Neural cell (in vitro differentiated cells): ENCODE measurements at regions not wholly inside any gene's neighbourhood (a gene's known extent, or its start where the extent isn't known, plus 50 kb on each side); places are given as distances from the start of the nearest gene placed in this dataset.

Experiments used
- H2AFZ ChIP-seq: fragments of 200-600, 300-800 bp; sonication (generic), shearing (Covaris generic); 2 replicates; pipeline ENCODE4 v1.6.0; 2014; ENCODE audit warnings: low read depth, mild to moderate bottlenecking, antibody characterized with exemption, low read length, moderate library complexity
- H3F3A ChIP-seq: fragments of 200-600 bp; shearing (Covaris generic); 2 replicates; pipeline ENCODE4 v1.6.1; 2016; ENCODE audit warnings: mild to moderate bottlenecking, moderate library complexity, mixed read lengths, antibody characterized with exemption, low read length; ENCODE audit not compliant: insufficient read depth, poor library complexity, severe bottlenecking
- H3K27ac ChIP-seq: fragments of 200-600, 300-800 bp; sonication (generic), shearing (Covaris generic); 2 replicates; pipeline ENCODE4 v1.5.1; 2014; ENCODE audit warnings: mild to moderate bottlenecking, low read length, moderate library complexity
- H3K27me3 ChIP-seq: fragments of 300-800, 200-600 bp; sonication (generic), shearing (Covaris generic); 2 replicates; pipeline ENCODE4 v1.6.0; 2014; ENCODE audit warnings: mild to moderate bottlenecking, low read depth, low read length, moderate library complexity; ENCODE audit not compliant: insufficient read depth
- H3K36me3 ChIP-seq: fragments of 300-800, 200-600 bp; sonication (generic), shearing (Covaris generic); 2 replicates; pipeline ENCODE4 v1.5.1; 2014; ENCODE audit warnings: mild to moderate bottlenecking, antibody characterized with exemption, low read length, moderate library complexity; ENCODE audit not compliant: insufficient read depth
- H3K4me2 ChIP-seq: fragments of 300-800, 200-600 bp; sonication (generic), shearing (Covaris generic); 2 replicates; pipeline ENCODE4 v1.6.0; 2014; ENCODE audit warnings: mild to moderate bottlenecking, low read length
- H3K4me3 ChIP-seq: fragments of 300-800, 200-600 bp; sonication (generic), shearing (Covaris generic); 2 replicates; pipeline ENCODE4 v1.5.1; 2014; ENCODE audit warnings: mild to moderate bottlenecking, low read length, moderate library complexity
- H3K79me2 ChIP-seq: fragments of 200-600 bp; shearing (Covaris generic); replicated peaks from 2 replicates; pipeline ENCODE4 v1.6.0; 2014; ENCODE audit warnings: mild to moderate bottlenecking, low read length, moderate library complexity; ENCODE audit not compliant: insufficient read depth
- H3K9ac ChIP-seq: fragments of 300-800, 200-600 bp; sonication (generic), shearing (Covaris generic); 2 replicates; pipeline ENCODE4 v1.6.1; 2016; ENCODE audit warnings: mild to moderate bottlenecking, low read length, mixed read lengths
- H3K9me2 ChIP-seq: fragments of 200-600 bp; shearing (Covaris generic); 2 replicates; pipeline ENCODE4 v1.6.1; 2016; ENCODE audit warnings: mild to moderate bottlenecking, low read length, mixed read lengths; ENCODE audit not compliant: insufficient read depth
- H3K9me3 ChIP-seq: fragments of 200-600, 300-800 bp; sonication (generic), shearing (Covaris generic); 2 replicates; pipeline ENCODE4 v1.6.1; 2016; ENCODE audit warnings: mild to moderate bottlenecking, mixed run types, low read length, moderate library complexity, mixed read lengths
- H4K20me1 ChIP-seq: fragments of 200-600 bp; shearing (Covaris generic); 2 replicates; pipeline ENCODE4 v1.6.1; 2016; ENCODE audit warnings: mild to moderate bottlenecking, mixed run types; ENCODE audit not compliant: insufficient read depth
- CTCF ChIP-seq: fragments of 450-650 bp; IDR thresholded peaks from 2 replicates; pipeline ENCODE4 v1.5.1; 2014; ENCODE audit warnings: antibody characterized with exemption, mild to moderate bottlenecking, moderate library complexity; ENCODE audit not compliant: poor library complexity, severe bottlenecking
- EP300 ChIP-seq: fragments of 450-650 bp; conservative IDR thresholded peaks from 2 replicates; pipeline ENCODE4 v1.6.1; 2014; ENCODE audit warnings: antibody characterized with exemption, mild to moderate bottlenecking, moderate library complexity; ENCODE audit not compliant: poor library complexity, severe bottlenecking
- EZH2 ChIP-seq: fragments of 200-600, 300-800 bp; shearing (Covaris generic), sonication (generic); IDR thresholded peaks from 2 replicates; pipeline ENCODE4 v1.6.1; 2014; ENCODE audit warnings: antibody characterized with exemption, low read length, borderline replicate concordance, mild to moderate bottlenecking; ENCODE audit not compliant: insufficient read depth, poor library complexity, severe bottlenecking
- MXI1 ChIP-seq: fragments of 450-650 bp; conservative IDR thresholded peaks from 2 replicates; pipeline ENCODE4 v1.6.1; 2014; ENCODE audit warnings: antibody characterized with exemption, mild to moderate bottlenecking; ENCODE audit not compliant: poor library complexity, severe bottlenecking
- POLR2AphosphoS5 ChIP-seq: IDR thresholded peaks from 2 replicates; pipeline ENCODE4 v1.6.1; 2012
- RAD21 ChIP-seq: fragments of 450-650 bp; conservative IDR thresholded peaks from 2 replicates; pipeline ENCODE4 v1.6.1; 2014; ENCODE audit warnings: antibody characterized with exemption, mild to moderate bottlenecking, moderate library complexity
- REST ChIP-seq: IDR thresholded peaks from 2 replicates; pipeline ENCODE4 v1.6.1; 2012; ENCODE audit warnings: borderline replicate concordance
- SMC3 ChIP-seq: fragments of 450-650 bp; conservative IDR thresholded peaks from 2 replicates; pipeline ENCODE4 v1.6.1; 2014; ENCODE audit warnings: antibody characterized with exemption, mild to moderate bottlenecking, moderate library complexity; ENCODE audit not compliant: poor library complexity
- TAF1 ChIP-seq: IDR thresholded peaks from 2 replicates; pipeline ENCODE4 v1.6.1; 2012; ENCODE audit warnings: low read depth

DNA sequence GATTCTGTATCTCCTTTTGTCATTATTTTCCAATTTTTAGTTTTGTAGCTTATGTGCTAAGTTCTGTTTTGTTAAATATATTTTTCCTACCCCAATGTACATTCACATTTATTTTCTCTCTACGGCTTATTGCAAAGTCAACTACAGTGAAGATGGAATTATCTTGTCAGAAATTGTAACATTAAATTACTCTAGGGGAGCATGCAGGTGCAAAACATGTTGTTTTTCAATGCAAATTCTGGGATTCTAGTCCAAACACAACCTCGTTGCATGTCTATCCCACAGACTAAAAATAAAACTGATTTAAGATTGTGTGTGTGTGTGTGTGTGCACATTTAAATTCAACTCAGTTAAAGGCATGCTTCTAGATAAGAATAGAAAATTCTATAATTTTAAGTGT is 529.1 kb upstream of the POM121L12 start:
- H3K9ac ChIP-seq, result no peak overlapping the region
- H3K79me2 ChIP-seq, result no peaks in the 10 kb centered on the region
- no peak overlapping the region for H3K4me3 ChIP-seq
- no peaks in the 10 kb centered on the region for H3K9me3 ChIP-seq
- H4K20me1 ChIP-seq, result no peaks in the 10 kb centered on the region
- no peaks in the 10 kb centered on the region for H3K9me2 ChIP-seq
- no peak overlapping the region for H3K4me2 ChIP-seq
- no peaks in the 10 kb centered on the region for H3K27me3 ChIP-seq
- no peaks in the 10 kb centered on the region for H3K36me3 ChIP-seq
- TF ChIP-seq SMC3 (no peak), RAD21 (no peak), REST (no peak), POLR2AphosphoS5 (peak; percentile 83), TAF1 (no peak), MXI1 (no peak), EP300 (peak; percentile 72)
- H3K27ac ChIP-seq, result no peak overlapping the region
- no peak overlapping the region for H2AFZ ChIP-seq
- no peaks in the 10 kb centered on the region for H3F3A ChIP-seq

GRCh38 chr7:52504561-52504960 is 530.9 kb upstream of the POM121L12 start:
- Histone ChIP-seq H3K9ac (no peak overlapping the region), H3K4me2 (no peak overlapping the region), H3K9me2 (no peaks in the 10 kb centered on the region), H3F3A (no peaks in the 10 kb centered on the region), H3K36me3 (no peaks in the 10 kb centered on the region), H3K27ac (no peak overlapping the region), H4K20me1 (no peaks in the 10 kb centered on the region), H3K9me3 (no peaks in the 10 kb centered on the region), H2AFZ (no peak overlapping the region), H3K79me2 (no peaks in the 10 kb centered on the region), H3K4me3 (no peak overlapping the region), H3K27me3 (no peaks in the 10 kb centered on the region)
- TF ChIP-seq SMC3 (no peak), EP300 (no peak), RAD21 (no peak), POLR2AphosphoS5 (no peak), TAF1 (no peak), EZH2 (no peak), CTCF (no peak)

GRCh38 chr7:52502281-52502680 is 533.2 kb upstream of the POM121L12 start:
- Histone ChIP-seq H3F3A (no peaks in the 10 kb centered on the region), H3K27me3 (no peaks in the 10 kb centered on the region), H3K9ac (no peak overlapping the region), H3K4me2 (no peak overlapping the region), H3K79me2 (no peaks in the 10 kb centered on the region), H2AFZ (no peak overlapping the region), H4K20me1 (no peaks in the 10 kb centered on the region), H3K9me2 (no peaks in the 10 kb centered on the region), H3K27ac (no peak overlapping the region), H3K36me3 (no peaks in the 10 kb centered on the region), H3K9me3 (no peaks in the 10 kb centered on the region), H3K4me3 (no peak overlapping the region)
- no peak for TF ChIP-seq CTCF
- no peak for TF ChIP-seq POLR2AphosphoS5
- TF ChIP-seq SMC3, result no peak
- TF ChIP-seq EP300, result no peak
- TF ChIP-seq RAD21, result no peak
- no peak for TF ChIP-seq EZH2
- TF ChIP-seq REST, result no peak
- no peak for TF ChIP-seq MXI1
- TF ChIP-seq TAF1, result no peak
